Liver (tissue), 3 donors: ENCODE measurements at regions not wholly inside any gene's neighbourhood (a gene's known extent, or its start where the extent isn't known, plus 50 kb on each side); places are given as distances from the start of the nearest gene placed in this dataset.
"Not testable (repeated sequence)": the region's sequence is repeated elsewhere in the genome, so short reads cannot be mapped to it uniquely, and the experiment has no call there.

ENCODE experiments used
- CTCF ChIP-seq: fragments of 150-350 bp; IDR thresholded peaks from 2 replicates; pipeline ENCODE4 v1.5.1; 2017; ENCODE audit warnings: improper control_type of control experiment, low read depth, low read length; ENCODE audit not compliant: missing input control
- GABPA ChIP-seq, 2 donors: IDR thresholded peaks in 1 of 2; conservative IDR thresholded peaks in 1 of 2; 2 replicates each; pipeline ENCODE4 v1.6.1; 2016; ENCODE audit warnings: antibody characterized with exemption in 2 of 2, mild to moderate bottlenecking in 1 of 2, moderate library complexity in 1 of 2
- NR2F2 ChIP-seq: IDR thresholded peaks from 2 replicates; pipeline ENCODE4 v1.6.1; 2016; ENCODE audit warnings: antibody characterized with exemption
- RAD21 ChIP-seq, 2 donors: IDR thresholded peaks; 2 replicates each; pipeline ENCODE4 v1.6.1; 2016; ENCODE audit warnings: antibody characterized with exemption in 2 of 2, mild to moderate bottlenecking in 2 of 2
- TAF1 ChIP-seq: conservative IDR thresholded peaks from 2 replicates; pipeline ENCODE4 v1.6.1; 2016; ENCODE audit warnings: antibody characterized with exemption, mild to moderate bottlenecking
- YY1 ChIP-seq: IDR thresholded peaks from 2 replicates; pipeline ENCODE4 v1.6.1; 2016; ENCODE audit warnings: antibody characterized with exemption, mild to moderate bottlenecking
- TF ChIP-seq, protein P1 (sequence below): IDR thresholded peaks from 2 replicates; pipeline ENCODE4 v1.6.1; 2016; ENCODE audit warnings: antibody characterized with exemption
- TF ChIP-seq, protein P2 (sequence below): IDR thresholded peaks from 2 replicates; pipeline ENCODE4 v1.6.1; 2016; ENCODE audit warnings: antibody characterized with exemption, mild to moderate bottlenecking
- donor health status: healthy.
- donor health status: healthy.

GRCh38 chr16:33933039-33933438 lies 473.6 kb downstream of the TP53TG3F start:
- TF ChIP-seq CTCF; NR2F2; YY1; TAF1; GABPA (IDR thresholded peaks at IDR 0.05 in 1 of 2, conservative IDR thresholded peaks at IDR 0.05 in 1 of 2); RAD21 (IDR thresholded peaks at IDR 0.05): not testable (repeated sequence)
- TF ChIP-seq, protein P1, sequence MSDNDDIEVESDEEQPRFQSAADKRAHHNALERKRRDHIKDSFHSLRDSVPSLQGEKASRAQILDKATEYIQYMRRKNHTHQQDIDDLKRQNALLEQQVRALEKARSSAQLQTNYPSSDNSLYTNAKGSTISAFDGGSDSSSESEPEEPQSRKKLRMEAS, result not testable (repeated sequence)
- TF ChIP-seq, protein P2, sequence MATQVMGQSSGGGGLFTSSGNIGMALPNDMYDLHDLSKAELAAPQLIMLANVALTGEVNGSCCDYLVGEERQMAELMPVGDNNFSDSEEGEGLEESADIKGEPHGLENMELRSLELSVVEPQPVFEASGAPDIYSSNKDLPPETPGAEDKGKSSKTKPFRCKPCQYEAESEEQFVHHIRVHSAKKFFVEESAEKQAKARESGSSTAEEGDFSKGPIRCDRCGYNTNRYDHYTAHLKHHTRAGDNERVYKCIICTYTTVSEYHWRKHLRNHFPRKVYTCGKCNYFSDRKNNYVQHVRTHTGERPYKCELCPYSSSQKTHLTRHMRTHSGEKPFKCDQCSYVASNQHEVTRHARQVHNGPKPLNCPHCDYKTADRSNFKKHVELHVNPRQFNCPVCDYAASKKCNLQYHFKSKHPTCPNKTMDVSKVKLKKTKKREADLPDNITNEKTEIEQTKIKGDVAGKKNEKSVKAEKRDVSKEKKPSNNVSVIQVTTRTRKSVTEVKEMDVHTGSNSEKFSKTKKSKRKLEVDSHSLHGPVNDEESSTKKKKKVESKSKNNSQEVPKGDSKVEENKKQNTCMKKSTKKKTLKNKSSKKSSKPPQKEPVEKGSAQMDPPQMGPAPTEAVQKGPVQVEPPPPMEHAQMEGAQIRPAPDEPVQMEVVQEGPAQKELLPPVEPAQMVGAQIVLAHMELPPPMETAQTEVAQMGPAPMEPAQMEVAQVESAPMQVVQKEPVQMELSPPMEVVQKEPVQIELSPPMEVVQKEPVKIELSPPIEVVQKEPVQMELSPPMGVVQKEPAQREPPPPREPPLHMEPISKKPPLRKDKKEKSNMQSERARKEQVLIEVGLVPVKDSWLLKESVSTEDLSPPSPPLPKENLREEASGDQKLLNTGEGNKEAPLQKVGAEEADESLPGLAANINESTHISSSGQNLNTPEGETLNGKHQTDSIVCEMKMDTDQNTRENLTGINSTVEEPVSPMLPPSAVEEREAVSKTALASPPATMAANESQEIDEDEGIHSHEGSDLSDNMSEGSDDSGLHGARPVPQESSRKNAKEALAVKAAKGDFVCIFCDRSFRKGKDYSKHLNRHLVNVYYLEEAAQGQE, result not testable (repeated sequence)
